Nephron progenitor cell (in vitro differentiated cells): ENCODE measurements at regions not wholly inside any gene's neighbourhood (a gene's known extent, or its start where the extent isn't known, plus 50 kb on each side); places are given as distances from the start of the nearest gene placed in this dataset.

Experiments used
- DNase-seq: peaks from one replicate; pipeline ENCODE4 v3.0.0; 2021
- H3K27ac Mint-ChIP-seq: 2 replicates; pipeline ENCODE4 v1.8.0; 2021; ENCODE audit warnings: mild to moderate bottlenecking, moderate library complexity, mixed read lengths
- H3K27me3 Mint-ChIP-seq: 2 replicates; pipeline ENCODE4 v1.8.0; 2021; ENCODE audit warnings: mild to moderate bottlenecking, low read depth, mixed read lengths; ENCODE audit not compliant: poor library complexity
- H3K36me3 Mint-ChIP-seq: 2 replicates; pipeline ENCODE4 v1.8.0; 2021; ENCODE audit warnings: low read depth, mixed read lengths
- H3K4me1 Mint-ChIP-seq: 2 replicates; pipeline ENCODE4 v1.8.0; 2021; ENCODE audit warnings: mixed read lengths
- H3K4me3 Mint-ChIP-seq: 2 replicates; pipeline ENCODE4 v1.8.0; 2021; ENCODE audit warnings: mild to moderate bottlenecking, moderate library complexity, mixed read lengths
- H3K9me3 Mint-ChIP-seq: 2 replicates; pipeline ENCODE4 v1.8.0; 2021; ENCODE audit warnings: mild to moderate bottlenecking, moderate library complexity, mixed read lengths
- CTCF ChIP-seq: fragments of 200-600 bp; sonication (generic); IDR thresholded peaks from 2 replicates; pipeline ENCODE4 v1.5.0; 2021; ENCODE audit warnings: antibody characterized with exemption

DNA sequence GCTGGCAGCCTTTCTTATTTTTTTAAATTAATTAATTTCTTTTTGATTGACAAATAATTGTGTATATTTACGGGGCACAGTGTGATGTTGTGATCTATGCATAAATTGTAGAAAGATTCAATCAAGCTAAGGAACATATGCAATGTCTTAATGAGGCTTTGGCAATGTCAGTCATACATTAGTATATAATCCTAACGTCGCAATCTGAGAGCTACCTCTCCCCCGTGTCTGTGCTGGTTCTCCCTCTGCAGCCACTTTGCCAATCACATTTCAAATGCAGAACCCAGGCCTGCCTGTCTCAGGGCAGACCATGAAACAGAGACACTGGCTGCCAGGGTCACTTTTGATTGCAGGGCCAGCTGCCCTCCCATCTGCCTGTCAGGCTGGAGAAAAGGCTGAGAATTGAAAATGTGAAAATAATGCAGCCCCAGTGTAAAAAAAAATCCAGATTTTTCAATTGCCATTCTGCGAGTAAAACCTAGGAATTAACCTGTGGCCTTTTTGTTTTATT, 56.3 kb downstream of the SLC24A2 start:
- no peaks in the 10 kb centered on the region for H3K36me3 Mint-ChIP-seq
- TF ChIP-seq CTCF: no peak

DNA sequence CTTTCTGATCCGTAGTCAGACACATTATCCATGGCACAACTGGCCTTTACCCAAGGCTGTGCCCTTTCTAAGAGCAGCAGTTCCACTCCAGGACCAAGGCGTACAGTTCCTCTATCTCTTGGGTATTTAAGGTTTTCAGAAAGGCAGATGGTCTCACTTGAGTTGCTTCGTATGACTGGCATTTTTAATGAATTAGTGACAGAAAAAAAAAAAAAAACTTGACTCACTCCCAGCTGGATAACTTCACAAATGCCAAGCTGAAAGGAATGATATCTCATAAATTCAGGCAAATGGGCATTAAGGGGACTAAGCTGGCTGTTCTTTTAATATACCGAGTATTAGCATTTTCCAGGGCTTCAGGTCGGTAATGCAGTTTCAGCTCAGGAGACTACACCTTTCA, 60.7 kb downstream of the SLC24A2 start:
- no peak for TF ChIP-seq CTCF
- Mint-ChIP-seq H3K4me1 (no peaks in the 10 kb centered on the region), H3K27ac (no peak overlapping the region), H3K27me3 (no peaks in the 10 kb centered on the region), H3K9me3 (no peaks in the 10 kb centered on the region), H3K36me3 (no peaks in the 10 kb centered on the region), H3K4me3 (no peak overlapping the region)
- DNase-seq: no peak

More for the DNA sequence above, 56.3 kb downstream of the SLC24A2 start:
- H3K27me3 Mint-ChIP-seq: no peaks in the 10 kb centered on the region
- no peaks in the 10 kb centered on the region for H3K4me1 Mint-ChIP-seq
- DNase-seq: no peak
- no peaks in the 10 kb centered on the region for H3K9me3 Mint-ChIP-seq
- no peak overlapping the region for H3K27ac Mint-ChIP-seq
- H3K4me3 Mint-ChIP-seq: no peak overlapping the region

DNA sequence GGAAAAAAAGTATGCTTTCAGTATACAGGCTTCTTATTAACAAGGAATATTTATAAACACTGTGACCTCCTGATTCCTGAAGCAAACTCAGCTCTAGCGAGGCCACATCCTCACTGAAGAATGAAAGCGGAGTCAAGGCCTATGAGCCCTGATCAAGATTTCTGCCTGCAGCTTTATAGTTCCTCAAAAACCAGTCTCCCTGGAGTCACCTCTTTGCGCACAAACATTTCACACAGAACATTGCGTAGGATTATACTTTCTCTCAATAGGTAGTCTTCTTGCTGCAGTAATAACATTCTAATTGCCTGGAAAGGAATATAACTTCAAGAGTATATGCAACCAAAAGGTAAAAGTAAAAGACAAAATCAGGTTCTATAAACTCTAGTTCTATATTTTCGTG, 62.9 kb downstream of the SLC24A2 start:
- Mint-ChIP-seq H3K36me3 (no peaks in the 10 kb centered on the region), H3K27me3 (no peaks in the 10 kb centered on the region), H3K27ac (no peak overlapping the region), H3K4me1 (no peaks in the 10 kb centered on the region), H3K9me3 (no peaks in the 10 kb centered on the region), H3K4me3 (no peak overlapping the region)
- no peak for DNase-seq
- no peak for TF ChIP-seq CTCF

DNA sequence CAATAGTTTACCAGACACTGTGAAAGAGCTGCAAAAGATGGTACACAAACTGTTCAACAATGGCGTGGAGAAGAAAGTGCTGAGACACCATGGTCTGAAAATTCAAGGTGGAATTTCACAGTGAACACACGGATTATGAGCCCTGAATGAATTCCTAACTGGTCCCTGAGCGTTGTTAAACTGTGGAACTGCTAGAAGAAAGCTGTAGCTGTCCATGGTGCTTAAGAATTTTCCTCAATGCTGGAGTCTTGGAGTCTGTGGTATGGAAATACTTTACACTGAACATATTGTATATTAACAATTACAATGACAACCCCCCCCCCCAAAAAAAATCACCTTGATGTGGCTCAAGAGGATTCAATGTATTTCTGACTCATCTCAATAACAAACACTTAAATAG, 68.5 kb downstream of the SLC24A2 start:
- DNase-seq: peak; percentile 50
- TF ChIP-seq CTCF: no peak
- H3K36me3 Mint-ChIP-seq: no peaks in the 10 kb centered on the region
- H3K27me3 Mint-ChIP-seq: no peaks in the 10 kb centered on the region
- no peaks in the 10 kb centered on the region for H3K4me1 Mint-ChIP-seq
- no peak overlapping the region for H3K27ac Mint-ChIP-seq
- H3K9me3 Mint-ChIP-seq: no peaks in the 10 kb centered on the region
- no peak overlapping the region for H3K4me3 Mint-ChIP-seq

DNA sequence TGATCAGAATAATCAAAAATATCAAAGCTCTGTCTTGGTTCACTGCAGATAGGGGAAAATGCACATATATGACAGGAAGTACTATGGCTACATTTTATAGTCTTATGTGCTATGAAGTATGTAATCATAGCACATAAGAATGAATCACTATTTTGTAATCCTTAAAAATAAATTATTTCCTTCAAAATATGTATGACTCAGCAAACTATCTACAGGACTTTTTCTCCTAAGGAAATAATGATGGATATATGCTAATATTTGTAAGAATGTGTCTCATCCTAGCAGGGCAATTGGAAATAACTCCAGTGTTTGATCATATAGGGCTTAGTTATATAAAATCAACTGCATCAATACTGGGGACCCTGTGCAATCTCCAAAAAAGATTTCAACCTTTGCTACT, 85.1 kb downstream of the SLC24A2 start:
- no peak for TF ChIP-seq CTCF
- Mint-ChIP-seq H3K36me3 (no peaks in the 10 kb centered on the region), H3K4me3 (no peak overlapping the region), H3K9me3 (peaks cover 3% of the 10 kb centered on the region), H3K27me3 (no peaks in the 10 kb centered on the region), H3K27ac (no peak overlapping the region), H3K4me1 (peaks cover 16% of the 10 kb centered on the region)
- no peak for DNase-seq

GRCh38 chr9:19701991-19702390, 86.8 kb downstream of the SLC24A2 start:
- H3K4me1 Mint-ChIP-seq: peaks cover 16% of the 10 kb centered on the region
- DNase-seq: no peak
- no peaks in the 10 kb centered on the region for H3K27me3 Mint-ChIP-seq
- TF ChIP-seq CTCF: no peak
- no peaks in the 10 kb centered on the region for H3K36me3 Mint-ChIP-seq
- no peak overlapping the region for H3K27ac Mint-ChIP-seq
- no peaks in the 10 kb centered on the region for H3K9me3 Mint-ChIP-seq
- no peak overlapping the region for H3K4me3 Mint-ChIP-seq
